Thoracic aorta (tissue), 2 donors: ENCODE measurements at regions not wholly inside any gene's neighbourhood (a gene's known extent, or its start where the extent isn't known, plus 50 kb on each side); places are given as distances from the start of the nearest gene placed in this dataset.

Source experiments
- ATAC-seq: fragments of 150-250 bp; one replicate; pipeline ENCODE4 v1.8.0; 2017; ENCODE audit warnings: low read depth; ENCODE audit not compliant: insufficient number of reproducible peaks, low FRiP score
- DNase-seq: peaks from one replicate; pipeline ENCODE4 v3.0.0-alpha.2; 2020; ENCODE audit warnings: low spot score
- H3K27ac ChIP-seq, 2 donors: fragments of 200-600 bp; sonication (generic); 1 replicate in 1 of 2; 2 replicates in 1 of 2; pipeline ENCODE4 v1.5.1; 2016; ENCODE audit warnings: mild to moderate bottlenecking in 2 of 2, moderate library complexity in 2 of 2
- H3K27me3 ChIP-seq: fragments of 200-600 bp; sonication (generic); replicated peaks from 2 replicates; pipeline ENCODE4 v1.6.0; 2016; ENCODE audit warnings: mild to moderate bottlenecking; ENCODE audit not compliant: insufficient read depth
- H3K36me3 ChIP-seq: fragments of 200-600 bp; sonication (generic); one replicate; pipeline ENCODE4 v1.5.1; 2016
- H3K4me1 ChIP-seq, 2 donors: fragments of 200-600 bp; sonication (generic); 1 replicate in 1 of 2; 2 replicates in 1 of 2; pipeline versions ENCODE4 v1.5.1 to v1.6.0; 2016; ENCODE audit warnings: low read depth in 2 of 2, mild to moderate bottlenecking in 1 of 2; ENCODE audit not compliant: control insufficient read depth in 1 of 2
- H3K4me3 ChIP-seq: fragments of 200-600 bp; sonication (generic); 2 replicates; pipeline ENCODE4 v1.5.1; 2016; ENCODE audit warnings: mild to moderate bottlenecking
- H3K9me3 ChIP-seq: fragments of 200-600 bp; sonication (generic); 2 replicates; pipeline ENCODE4 v1.5.1; 2016
- TF ChIP-seq, protein P1 (sequence below): fragments of 200-600 bp; sonication (generic); IDR thresholded peaks from one replicate; pipeline ENCODE4 v1.5.1; 2019; ENCODE audit warnings: antibody characterized with exemption

DNA sequence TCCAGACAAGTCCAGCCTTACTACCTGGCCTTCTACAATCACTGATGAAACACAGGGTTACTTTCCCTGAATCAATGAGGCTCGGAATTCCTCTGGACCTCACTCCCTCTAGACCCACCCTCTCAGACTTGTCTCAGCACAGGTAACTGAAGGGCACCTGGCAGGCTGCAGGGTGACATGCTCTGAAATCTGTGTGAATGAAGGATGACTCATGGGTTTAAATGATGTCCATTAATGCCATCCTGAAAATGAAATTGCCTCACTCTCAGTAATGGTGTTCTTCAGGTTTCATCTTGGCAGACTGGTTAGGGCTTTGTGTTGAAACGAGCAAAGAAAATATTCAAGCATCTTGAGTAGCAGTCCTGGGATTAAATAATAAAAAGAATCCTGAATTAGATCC is 134.4 kb downstream of the MAF start:
- H3K4me3 ChIP-seq: no peak overlapping the region
- H3K27me3 ChIP-seq: no peaks in the 10 kb centered on the region
- ATAC-seq (no peak), DNase-seq (no peak)
- no peaks in the 10 kb centered on the region for H3K4me1 ChIP-seq
- no peaks in the 10 kb centered on the region for H3K36me3 ChIP-seq
- no peaks in the 10 kb centered on the region for H3K9me3 ChIP-seq
- H3K27ac ChIP-seq: no peak overlapping the region
- TF ChIP-seq, protein P1, sequence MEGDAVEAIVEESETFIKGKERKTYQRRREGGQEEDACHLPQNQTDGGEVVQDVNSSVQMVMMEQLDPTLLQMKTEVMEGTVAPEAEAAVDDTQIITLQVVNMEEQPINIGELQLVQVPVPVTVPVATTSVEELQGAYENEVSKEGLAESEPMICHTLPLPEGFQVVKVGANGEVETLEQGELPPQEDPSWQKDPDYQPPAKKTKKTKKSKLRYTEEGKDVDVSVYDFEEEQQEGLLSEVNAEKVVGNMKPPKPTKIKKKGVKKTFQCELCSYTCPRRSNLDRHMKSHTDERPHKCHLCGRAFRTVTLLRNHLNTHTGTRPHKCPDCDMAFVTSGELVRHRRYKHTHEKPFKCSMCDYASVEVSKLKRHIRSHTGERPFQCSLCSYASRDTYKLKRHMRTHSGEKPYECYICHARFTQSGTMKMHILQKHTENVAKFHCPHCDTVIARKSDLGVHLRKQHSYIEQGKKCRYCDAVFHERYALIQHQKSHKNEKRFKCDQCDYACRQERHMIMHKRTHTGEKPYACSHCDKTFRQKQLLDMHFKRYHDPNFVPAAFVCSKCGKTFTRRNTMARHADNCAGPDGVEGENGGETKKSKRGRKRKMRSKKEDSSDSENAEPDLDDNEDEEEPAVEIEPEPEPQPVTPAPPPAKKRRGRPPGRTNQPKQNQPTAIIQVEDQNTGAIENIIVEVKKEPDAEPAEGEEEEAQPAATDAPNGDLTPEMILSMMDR: no peak

DNA sequence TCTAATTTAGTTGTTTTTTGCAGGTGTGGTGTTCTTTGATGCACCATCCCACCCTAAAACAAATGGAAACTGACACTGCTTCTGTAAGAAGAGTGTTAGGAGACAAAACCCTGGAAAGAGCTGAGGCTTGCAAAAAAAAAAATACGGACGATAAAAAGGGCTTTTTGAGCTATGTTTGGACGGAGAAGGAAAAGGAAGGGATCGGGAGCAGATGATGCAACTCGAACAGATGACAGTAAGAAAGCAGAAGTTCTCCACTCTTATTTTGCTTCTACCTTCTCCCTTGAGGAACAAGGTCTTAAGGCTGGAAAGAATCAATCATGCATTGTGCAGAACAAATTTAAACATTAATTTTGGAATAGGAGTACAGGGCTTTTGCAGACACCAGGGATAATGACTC is 136.7 kb downstream of the MAF start:
- ATAC-seq: no peak
- Histone ChIP-seq H3K27ac (no peak overlapping the region), H3K4me3 (no peak overlapping the region), H3K27me3 (no peaks in the 10 kb centered on the region), H3K9me3 (no peaks in the 10 kb centered on the region), H3K4me1 (no peaks in the 10 kb centered on the region), H3K36me3 (no peaks in the 10 kb centered on the region)
- DNase-seq: no peak
- TF ChIP-seq, protein P1: no peak

DNA sequence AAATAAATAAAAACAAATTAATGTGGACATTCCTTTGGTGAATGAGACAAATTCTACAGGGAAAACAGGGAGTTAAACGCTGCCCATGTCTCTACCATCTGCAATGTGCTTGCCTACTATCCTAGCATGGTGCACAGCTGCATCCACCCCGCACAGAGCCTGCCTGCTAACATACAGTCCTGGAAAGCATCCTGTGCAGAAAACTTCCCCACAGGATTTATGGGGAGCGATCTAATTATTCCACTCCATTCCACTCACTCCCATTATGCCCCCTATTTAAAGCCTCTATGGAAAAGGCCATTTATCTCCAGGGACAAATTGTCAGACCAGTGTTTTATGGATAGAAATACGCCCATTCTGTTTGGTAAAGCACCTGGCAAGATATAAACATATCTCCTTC is 144.5 kb downstream of the MAF start:
- TF ChIP-seq, protein P1: no peak
- DNase-seq (no peak), ATAC-seq (no peak)
- Histone ChIP-seq H3K27me3 (no peaks in the 10 kb centered on the region), H3K27ac (no peak overlapping the region), H3K4me1 (no peaks in the 10 kb centered on the region), H3K9me3 (no peaks in the 10 kb centered on the region), H3K36me3 (no peaks in the 10 kb centered on the region), H3K4me3 (no peak overlapping the region)

DNA sequence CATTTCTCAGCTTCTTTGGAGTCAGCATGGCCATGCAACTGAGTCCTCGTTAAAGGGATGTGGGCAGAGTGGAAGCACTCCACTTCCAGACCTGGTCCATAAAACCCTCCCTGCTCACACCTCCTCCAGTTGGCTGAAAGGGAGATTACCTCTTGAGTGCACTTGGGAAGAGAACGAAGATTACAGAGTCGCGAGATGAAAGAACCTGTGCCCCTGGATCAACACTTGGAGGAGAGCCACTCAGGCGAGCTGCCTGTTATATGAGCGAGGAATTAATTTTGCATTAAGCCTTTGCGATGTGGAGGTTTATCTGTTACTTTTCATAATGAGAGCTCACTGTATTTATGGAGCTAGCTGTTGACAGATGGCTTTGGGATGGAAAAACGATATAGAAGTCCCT is 147.9 kb downstream of the MAF start:
- Histone ChIP-seq H3K27me3 (no peaks in the 10 kb centered on the region), H3K9me3 (no peaks in the 10 kb centered on the region), H3K4me1 (no peaks in the 10 kb centered on the region), H3K27ac (no peak overlapping the region), H3K36me3 (no peaks in the 10 kb centered on the region), H3K4me3 (no peak overlapping the region)
- ATAC-seq: no peak
- TF ChIP-seq, protein P1: no peak
- no peak for DNase-seq

DNA sequence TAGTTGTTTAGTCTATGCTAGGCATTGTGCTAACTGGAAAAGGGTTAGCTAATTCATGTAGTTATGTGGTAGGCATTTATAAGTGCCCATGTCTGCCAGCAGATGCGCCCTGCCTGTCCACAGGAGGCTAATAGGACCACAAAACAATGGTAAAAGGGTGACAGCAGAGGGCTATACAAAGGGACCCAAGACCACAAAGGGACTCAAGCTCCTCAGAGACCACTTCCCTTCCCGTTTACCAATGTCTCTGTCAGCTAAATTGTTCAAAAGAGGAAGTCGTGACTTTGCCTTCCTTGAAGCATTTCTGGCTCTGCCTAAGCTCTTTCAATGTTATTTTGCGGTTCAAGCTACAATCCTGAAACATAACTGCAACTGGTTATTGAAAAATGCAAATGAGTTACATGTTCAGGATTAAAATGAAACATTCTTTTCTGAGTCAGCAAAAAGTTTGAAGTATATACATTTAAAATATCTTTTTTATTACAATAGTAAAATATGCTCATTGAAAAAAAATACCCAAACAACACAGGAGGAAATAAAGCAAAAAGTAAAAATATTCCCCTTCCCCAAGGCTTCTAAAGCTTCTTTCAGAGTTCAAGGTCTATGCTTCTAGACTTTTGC is 149.2 kb downstream of the MAF start:
- Histone ChIP-seq H3K4me3 (no peak overlapping the region), H3K4me1 (no peaks in the 10 kb centered on the region), H3K27me3 (no peaks in the 10 kb centered on the region), H3K9me3 (no peaks in the 10 kb centered on the region), H3K27ac (no peak overlapping the region), H3K36me3 (no peaks in the 10 kb centered on the region)
- DNase-seq (no peak), ATAC-seq (no peak)
- TF ChIP-seq, protein P1: no peak
